H1 (cell line): ENCODE measurements at regions not wholly inside any gene's neighbourhood (a gene's known extent, or its start where the extent isn't known, plus 50 kb on each side); places are given as distances from the start of the nearest gene placed in this dataset.

ENCODE experiments used
- CTCF ChIA-PET: fragments of 300-600 bp; sonication (Branson Sonifier 250); formaldehyde crosslinking; loops from one replicate; lab custom pipeline; 2021; ENCODE audit not compliant: partially characterized antibody; lab: Charles Lee
- POLR2A ChIA-PET: fragments of 300-600 bp; sonication (Branson Sonifier 250); formaldehyde crosslinking; loops from one replicate; lab custom pipeline; 2021; ENCODE audit warnings: inconsistent platforms; ENCODE audit not compliant: partially characterized antibody; lab: Charles Lee
- DNase-seq, 2 experiments: peaks; one replicate each; pipeline versions ENCODE4 v3.0.0 to v3.0.0-alpha.2; 2010 to 2022; ENCODE audit warnings: low spot score in 2 of 2, low read depth in 1 of 2, mixed read lengths in 1 of 2
- FAIRE-seq: peaks from 2 replicates; lab custom pipeline; 2011; peaks lifted over from hg19 to GRCh38; lab: Jason Lieb, UNC
- H2AFZ ChIP-seq: 2 replicates; pipeline ENCODE4 v1.8.1; 2012; ENCODE audit warnings: low read length, inconsistent platforms
- H2AK5ac ChIP-seq: 2 replicates; pipeline ENCODE4 v1.6.1; 2013; ENCODE audit warnings: low read depth, low read length
- H2BK120ac ChIP-seq: replicated peaks from 2 replicates; pipeline ENCODE3; 2013; ENCODE audit warnings: low read depth, low read length, inconsistent platforms
- H2BK12ac ChIP-seq: 2 replicates; pipeline ENCODE4 v1.6.1; 2013; ENCODE audit warnings: low read depth, low read length
- H2BK15ac ChIP-seq: 2 replicates; pipeline ENCODE4 v1.6.1; 2013; ENCODE audit warnings: low read length
- H2BK20ac ChIP-seq: 2 replicates; pipeline ENCODE4 v1.6.1; 2013; ENCODE audit warnings: low read length
- H2BK5ac ChIP-seq: 2 replicates; pipeline ENCODE4 v1.6.1; 2013; ENCODE audit warnings: low read depth, low read length
- H3K14ac ChIP-seq: 2 replicates; pipeline ENCODE4 v1.6.1; 2013; ENCODE audit warnings: inconsistent platforms; ENCODE audit not compliant: insufficient read length
- H3K18ac ChIP-seq: 2 replicates; pipeline ENCODE4 v1.6.1; 2013; ENCODE audit warnings: low read length; ENCODE audit errors: extremely low read depth
- H3K23ac ChIP-seq: 2 replicates; pipeline ENCODE4 v1.6.1; 2013; ENCODE audit warnings: inconsistent platforms; ENCODE audit not compliant: insufficient read length
- H3K23me2 ChIP-seq: 2 replicates; pipeline ENCODE4 v1.6.1; 2013; ENCODE audit warnings: low read depth, low read length
- H3K27ac ChIP-seq: 2 replicates; pipeline ENCODE4 v1.6.1; 2011; ENCODE audit warnings: low read depth, low read length, inconsistent platforms
- H3K27me3 ChIP-seq, 4 experiments: replicated peaks in 1 of 4; 1 replicate in 1 of 4; 2 replicates in 3 of 4; pipeline versions ENCODE4 v1.6.1 to v1.8.1; 2011 to 2013; ENCODE audit warnings: low read length in 3 of 4, mild to moderate bottlenecking in 3 of 4, inconsistent platforms in 2 of 4, mixed read lengths in 2 of 4, moderate library complexity in 1 of 4; ENCODE audit not compliant: control insufficient read depth in 3 of 4, insufficient read depth in 3 of 4; ENCODE audit errors: extremely low read depth in 1 of 4
- H3K36me3 ChIP-seq, 4 experiments: 2 replicates each; pipeline versions ENCODE4 v1.6.1 to v1.8.1; 2011 to 2013; ENCODE audit warnings: mild to moderate bottlenecking in 4 of 4, low read length in 3 of 4, moderate library complexity in 2 of 4, control low read depth in 1 of 4, inconsistent platforms in 1 of 4; ENCODE audit not compliant: insufficient read depth in 4 of 4, control insufficient read depth in 2 of 4
- H3K4ac ChIP-seq: replicated peaks from 2 replicates; pipeline ENCODE3; 2013; ENCODE audit warnings: low read length, low read depth, mixed read lengths, inconsistent platforms; ENCODE audit not compliant: insufficient read length
- H3K4me1 ChIP-seq, 4 experiments: replicated peaks in 1 of 4; 1 replicate in 1 of 4; 2 replicates in 3 of 4; pipeline versions ENCODE4 v1.6.1 to v1.8.1; 2011 to 2013; ENCODE audit warnings: low read length in 3 of 4, inconsistent platforms in 2 of 4, mixed read lengths in 1 of 4; ENCODE audit not compliant: insufficient read depth in 4 of 4, control insufficient read depth in 3 of 4
- H3K4me2 ChIP-seq, 2 experiments: 2 replicates each; pipeline versions ENCODE4 v1.6.1 to v1.8.1; 2011 to 2013; ENCODE audit warnings: low read depth in 2 of 2, low read length in 2 of 2, control low read depth in 1 of 2, inconsistent platforms in 1 of 2, mild to moderate bottlenecking in 1 of 2; ENCODE audit not compliant: insufficient read depth in 1 of 2
- H3K4me3 ChIP-seq, 4 experiments: fragments of 200-600, 300-600 bp in 1 of 4; sonication (generic), shearing (Covaris generic), sonication (Bioruptor Twin) in 1 of 4; 2 replicates each; pipeline versions ENCODE4 v1.5.1 to v1.8.1; 2011 to 2016; ENCODE audit warnings: low read length in 4 of 4, low read depth in 3 of 4, control low read depth in 2 of 4, inconsistent platforms in 2 of 4, mild to moderate bottlenecking in 2 of 4, mixed read lengths in 1 of 4, moderate library complexity in 1 of 4; ENCODE audit not compliant: insufficient read depth in 2 of 4; ENCODE audit errors: extremely low read depth in 1 of 4
- H3K56ac ChIP-seq: replicated peaks from 2 replicates; pipeline ENCODE3; 2013; ENCODE audit warnings: low read depth, mild to moderate bottlenecking, mixed read lengths, low read length, inconsistent platforms; ENCODE audit not compliant: insufficient read length
- H3K79me1 ChIP-seq: 2 replicates; pipeline ENCODE4 v1.6.1; 2013; ENCODE audit warnings: low read depth, low read length, control low read depth
- H3K79me2 ChIP-seq, 2 experiments: 2 replicates each; pipeline versions ENCODE4 v1.6.1 to v1.8.1; 2012 to 2013; ENCODE audit warnings: low read length in 2 of 2, mild to moderate bottlenecking in 2 of 2, inconsistent platforms in 1 of 2; ENCODE audit not compliant: insufficient read depth in 2 of 2, control insufficient read depth in 1 of 2
- H3K9ac ChIP-seq, 4 experiments: replicated peaks in 1 of 4; 1 replicate in 1 of 4; 2 replicates in 3 of 4; pipeline versions ENCODE4 v1.6.1 to v1.8.1; 2011 to 2013; ENCODE audit warnings: low read depth in 3 of 4, low read length in 3 of 4, control low read depth in 2 of 4, mild to moderate bottlenecking in 2 of 4, moderate library complexity in 2 of 4, inconsistent platforms in 1 of 4; ENCODE audit errors: extremely low read depth in 1 of 4
- H3K9me3 ChIP-seq, 2 experiments: 2 replicates each; pipeline versions ENCODE4 v1.6.1 to v1.8.1; 2012 to 2013; ENCODE audit warnings: mild to moderate bottlenecking in 2 of 2, moderate library complexity in 2 of 2, control low read depth in 1 of 2, inconsistent platforms in 1 of 2, low read depth in 1 of 2, low read length in 1 of 2, mixed read lengths in 1 of 2; ENCODE audit not compliant: insufficient read depth in 2 of 2
- H4K20me1 ChIP-seq, 2 experiments: replicated peaks in 1 of 2; 2 replicates each; pipeline versions ENCODE3 to v1.8.1; 2011 to 2013; ENCODE audit warnings: inconsistent platforms in 2 of 2, low read length in 2 of 2, mild to moderate bottlenecking in 1 of 2; ENCODE audit not compliant: insufficient read depth in 2 of 2, control insufficient read depth in 1 of 2
- H4K5ac ChIP-seq: 2 replicates; pipeline ENCODE4 v1.6.1; 2013; ENCODE audit warnings: low read length, low read depth, mixed read lengths, inconsistent platforms; ENCODE audit not compliant: insufficient read length
- H4K8ac ChIP-seq: 2 replicates; pipeline ENCODE4 v1.8.0; 2013; ENCODE audit warnings: mild to moderate bottlenecking, moderate library complexity, low read length, inconsistent platforms; ENCODE audit not compliant: insufficient read depth; ENCODE audit errors: extremely low read depth
- H4K91ac ChIP-seq: replicated peaks from 2 replicates; pipeline ENCODE3; 2013; ENCODE audit warnings: low read length, mixed read lengths, inconsistent platforms; ENCODE audit not compliant: insufficient read length
- EGR1 ChIP-seq: IDR thresholded peaks from 2 replicates; pipeline ENCODE4 v1.6.1; 2011; ENCODE audit warnings: low read depth, low read length, borderline replicate concordance
- JUND ChIP-seq: IDR thresholded peaks from 2 replicates; pipeline ENCODE4 v1.6.1; 2011; ENCODE audit warnings: mild to moderate bottlenecking, improper control_type of control experiment, low read length
- WGBS, 2 experiments: shearing (Covaris generic) in 1 of 2; methylation state at CpG; one replicate each; pipeline versions ENCODE4 v1.1.6 to v1.1.7; 2013 to 2015; ENCODE audit warnings: low lambda C conversion rate in 2 of 2, mixed read lengths in 2 of 2, inconsistent platforms in 1 of 2, low coverage in 1 of 2, missing lambda C conversion rate in 1 of 2; ENCODE audit not compliant: insufficient replicate concordance in 2 of 2, insufficient coverage in 1 of 2, insufficient read length in 1 of 2; ENCODE audit errors: extremely low coverage in 1 of 2, missing lambda C conversion rate in 1 of 2; 5-methylcytosine and 5-hydroxymethylcytosine counted together

DNA sequence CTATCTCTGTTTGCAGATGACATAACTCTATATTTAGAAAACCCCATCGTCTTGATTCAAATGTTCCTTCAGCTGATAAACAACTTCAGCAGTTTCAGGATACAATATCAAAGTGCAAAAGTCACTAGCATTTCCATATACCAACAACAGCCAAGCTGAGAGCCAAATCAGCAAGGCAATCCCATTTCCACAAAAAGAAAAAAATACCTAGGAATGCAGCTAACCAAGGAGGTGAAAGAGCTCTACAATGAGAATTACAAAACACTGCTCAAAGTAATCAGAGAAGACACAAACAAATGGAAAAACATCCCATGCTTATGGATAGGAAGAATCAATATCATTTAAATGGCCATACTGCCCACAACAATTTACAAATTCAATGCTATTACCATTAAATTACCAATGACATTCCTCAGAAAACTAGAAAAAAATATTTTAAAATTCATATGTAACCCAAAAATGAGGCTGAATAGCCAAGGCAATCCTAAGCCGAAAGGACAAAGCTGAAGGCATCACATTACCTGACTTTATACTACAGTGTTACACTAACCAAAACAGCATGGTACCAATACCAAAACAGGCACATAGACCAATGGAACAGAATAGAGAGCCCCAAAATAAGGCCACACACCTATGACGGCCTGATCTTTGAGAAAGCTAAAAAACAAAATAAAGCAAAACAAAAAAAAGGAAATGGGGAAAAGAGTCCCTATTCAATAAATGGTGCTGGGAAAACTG lies 901.7 kb downstream of the LRFN5 start:
- no peak overlapping the region for H4K8ac ChIP-seq
- H3K9me3 ChIP-seq, result no peaks in the 10 kb centered on the region
- FAIRE-seq (no peak), DNase-seq (no peak)
- peak overlapping the region; percentile 29; the same call in 1 of the 2 replicates for H2BK5ac ChIP-seq
- TF ChIP-seq JUND (no peak), EGR1 (no peak)
- no peaks in the 10 kb centered on the region for H3K27me3 ChIP-seq
- no peaks in the 10 kb centered on the region for H3K36me3 ChIP-seq
- H4K5ac ChIP-seq, result no peak overlapping the region
- no peaks in the 10 kb centered on the region for H3K79me2 ChIP-seq
- H3K56ac ChIP-seq, result no peak overlapping the region
- POLR2A ChIA-PET, result no interaction called here
- CTCF ChIA-PET, result interaction anchor here (1.4 kb wide), 1 partner anchor 10 kb away, joined by 3 read pairs; no protein-coding TSS in a partner anchor
- no peak overlapping the region for H2AK5ac ChIP-seq
- peak overlapping the region in 1 of 2 experiments; percentile 30; a peak in 2 of 4 replicates for H3K4me2 ChIP-seq
- WGBS, 2 experiments, result 25% methylated on average over 3 of the region's 3 CpGs; no CpG with 5 or more reads in 1 of the 2 experiments
- no peak overlapping the region for H3K18ac ChIP-seq
- peak overlapping the region; percentile 54 for H2BK120ac ChIP-seq
- H3K79me1 ChIP-seq, result no peaks in the 10 kb centered on the region
- no peak overlapping the region for H3K4me3 ChIP-seq
- no peaks in the 10 kb centered on the region for H4K20me1 ChIP-seq
- no peak overlapping the region for H2BK12ac ChIP-seq
- no peak overlapping the region for H3K14ac ChIP-seq
- no peak overlapping the region for H3K4ac ChIP-seq
- no peak overlapping the region for H2AFZ ChIP-seq
- no peaks in the 10 kb centered on the region; the same call in 1 of the 2 replicates for H3K23me2 ChIP-seq
- H3K23ac ChIP-seq, result no peak overlapping the region
- no peak overlapping the region for H4K91ac ChIP-seq
- peaks cover 0 to 4% (median under 1%) of the 10 kb centered on the region in 4 experiments; a peak in 4 of 7 replicates for H3K4me1 ChIP-seq
- no peak overlapping the region for H3K9ac ChIP-seq
- no peak overlapping the region for H2BK15ac ChIP-seq
- H2BK20ac ChIP-seq, result no peak overlapping the region
- H3K27ac ChIP-seq, result no peak overlapping the region
